Activated naive CD4-positive, alpha-beta T cell treated with anti-CD3 and anti-CD28 coated beads for 36 hours (primary cell): ENCODE measurements at regions not wholly inside any gene's neighbourhood (a gene's known extent, or its start where the extent isn't known, plus 50 kb on each side); places are given as distances from the start of the nearest gene placed in this dataset.

ENCODE experiments used
- CTCF ChIA-PET: fragments of 350-600 bp; sonication (Branson Sonifier 250); formaldehyde crosslinking; loops from one replicate; lab custom pipeline; 2021; ENCODE audit warnings: antibody characterized with exemption; lab: Charles Lee
- DNase-seq: peaks from one replicate; pipeline ENCODE4 v3.0.0-alpha.2; 2020
- H3K27ac Mint-ChIP-seq: one replicate; pipeline ENCODE4 v1.8.0; 2021; ENCODE audit warnings: mild to moderate bottlenecking, mixed read lengths
- H3K27me3 Mint-ChIP-seq: one replicate; pipeline ENCODE4 v1.8.0; 2021; ENCODE audit warnings: low read depth, mixed read lengths
- H3K36me3 Mint-ChIP-seq: one replicate; pipeline ENCODE4 v1.8.0; 2021; ENCODE audit warnings: low read depth, mixed read lengths
- H3K4me1 Mint-ChIP-seq: one replicate; pipeline ENCODE4 v1.8.0; 2021; ENCODE audit warnings: low read depth, mixed read lengths
- H3K4me3 Mint-ChIP-seq: one replicate; pipeline ENCODE4 v1.8.0; 2021; ENCODE audit warnings: mild to moderate bottlenecking, moderate library complexity, mixed read lengths
- H3K9me3 Mint-ChIP-seq: one replicate; pipeline ENCODE4 v1.8.0; 2021; ENCODE audit warnings: mixed read lengths
- intact Hi-C: fragments of 100-400 bp; cut with micrococcal nuclease; formaldehyde crosslinking; loops from one replicate; pipeline ENCODE4 v1.15.1; 2023

- CTCF ChIA-PET, result no interaction called here
- DNase-seq, result no peak
- H3K4me3 Mint-ChIP-seq, result no peak overlapping the region
- intact Hi-C loops, result no loop called here
- no peaks in the 10 kb centered on the region for H3K4me1 Mint-ChIP-seq
- no peak overlapping the region for H3K27ac Mint-ChIP-seq
- H3K9me3 Mint-ChIP-seq, result peaks cover 2% of the 10 kb centered on the region
- no peaks in the 10 kb centered on the region for H3K27me3 Mint-ChIP-seq
- no peaks in the 10 kb centered on the region for H3K36me3 Mint-ChIP-seq
These were observed 460.0 kb downstream of the KCNH5 start for GRCh38 chr14:62585247-62585646.

GRCh38 chr14:62592877-62593276 is 452.4 kb downstream of the KCNH5 start:
- intact Hi-C loops, result no loop called here
- DNase-seq, result no peak
- H3K4me1 Mint-ChIP-seq, result no peaks in the 10 kb centered on the region
- no peak overlapping the region for H3K4me3 Mint-ChIP-seq
- no peaks in the 10 kb centered on the region for H3K36me3 Mint-ChIP-seq
- peaks cover 5% of the 10 kb centered on the region for H3K9me3 Mint-ChIP-seq
- CTCF ChIA-PET, result no interaction called here
- no peaks in the 10 kb centered on the region for H3K27me3 Mint-ChIP-seq
- no peak overlapping the region for H3K27ac Mint-ChIP-seq

- CTCF ChIA-PET, result no interaction called here
These were observed 448.1 kb downstream of the KCNH5 start for GRCh38 chr14:62597143-62597542.

DNA sequence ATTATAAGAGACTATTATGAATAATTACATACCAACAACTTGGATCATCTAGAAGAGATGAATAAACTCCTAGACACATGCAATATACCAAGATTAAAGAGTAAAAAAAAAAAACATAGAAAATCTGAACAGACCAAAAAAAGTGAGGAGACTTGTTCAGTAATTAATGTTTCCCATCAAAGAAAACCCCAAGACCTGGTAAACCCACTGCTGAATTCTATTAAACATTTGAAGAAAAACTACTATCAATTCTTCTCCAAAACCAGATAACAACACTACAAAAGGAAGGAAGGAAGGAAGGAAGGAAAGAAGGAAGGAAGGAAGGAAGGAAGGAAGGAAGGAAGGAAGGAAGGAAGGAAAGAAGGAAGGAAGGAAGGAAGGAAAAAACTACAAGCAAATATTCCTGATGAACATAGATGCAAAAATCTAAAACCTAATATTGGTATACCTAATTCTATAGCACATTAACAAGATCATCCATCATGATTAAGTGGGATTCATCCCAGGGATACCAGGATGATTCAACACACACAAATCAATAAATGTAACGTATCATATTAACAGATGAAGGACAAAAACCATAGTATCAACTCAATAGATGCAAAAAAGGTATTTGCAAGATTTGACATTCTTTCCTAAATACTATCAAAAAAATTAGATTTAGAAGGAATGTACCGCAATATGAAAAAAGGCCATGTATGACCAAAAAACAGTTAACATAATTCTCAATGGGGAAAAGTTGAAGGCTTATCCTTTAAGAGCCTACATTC is 445.5 kb downstream of the KCNH5 start:
- CTCF ChIA-PET, result no interaction called here
- Mint-ChIP-seq H3K4me1 (no peaks in the 10 kb centered on the region), H3K27ac (no peak overlapping the region), H3K36me3 (no peaks in the 10 kb centered on the region), H3K9me3 (peaks cover 10% of the 10 kb centered on the region), H3K4me3 (no peak overlapping the region), H3K27me3 (no peaks in the 10 kb centered on the region)
- DNase-seq, result no peak
- intact Hi-C loops, result no loop called here

More at GRCh38 chr14:62597143-62597542, 448.1 kb downstream of the KCNH5 start:
- no peaks in the 10 kb centered on the region for H3K4me1 Mint-ChIP-seq
- no peak overlapping the region for H3K27ac Mint-ChIP-seq
- intact Hi-C loops, result no loop called here
- H3K4me3 Mint-ChIP-seq, result no peak overlapping the region
- peaks cover 10% of the 10 kb centered on the region for H3K9me3 Mint-ChIP-seq
- no peak for DNase-seq
- no peaks in the 10 kb centered on the region for H3K27me3 Mint-ChIP-seq
- no peaks in the 10 kb centered on the region for H3K36me3 Mint-ChIP-seq

DNA sequence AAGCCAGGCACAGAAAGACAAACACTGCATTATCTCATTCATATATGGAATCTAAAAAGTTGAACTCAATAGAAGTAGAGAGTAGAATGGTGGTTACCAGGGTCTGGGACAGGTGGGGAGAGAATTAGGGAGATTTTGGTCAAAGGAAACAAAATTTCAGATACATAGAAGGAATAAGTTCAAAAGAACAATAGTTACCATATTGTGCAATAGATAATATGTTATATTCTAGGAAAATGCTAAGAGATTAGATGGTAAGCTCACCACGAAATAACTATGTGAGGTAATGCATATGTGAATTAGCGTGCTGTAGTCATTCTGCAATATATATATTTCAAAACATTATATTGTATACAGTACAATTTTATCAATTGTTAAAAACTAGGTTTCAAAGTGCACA is 442.5 kb downstream of the KCNH5 start:
- no peak overlapping the region for H3K27ac Mint-ChIP-seq
- DNase-seq, result no peak
- no peaks in the 10 kb centered on the region for H3K36me3 Mint-ChIP-seq
- H3K9me3 Mint-ChIP-seq, result peaks cover 7% of the 10 kb centered on the region
- no peaks in the 10 kb centered on the region for H3K4me1 Mint-ChIP-seq
- H3K27me3 Mint-ChIP-seq, result no peaks in the 10 kb centered on the region
- CTCF ChIA-PET, result no interaction called here
- no peak overlapping the region for H3K4me3 Mint-ChIP-seq
- intact Hi-C loops, result no loop called here

- Mint-ChIP-seq H3K27ac (no peak overlapping the region), H3K4me3 (no peak overlapping the region), H3K27me3 (no peaks in the 10 kb centered on the region), H3K9me3 (peaks cover 3% of the 10 kb centered on the region), H3K36me3 (no peaks in the 10 kb centered on the region), H3K4me1 (no peaks in the 10 kb centered on the region)
- intact Hi-C loops, result no loop called here
- CTCF ChIA-PET, result no interaction called here
- no peak for DNase-seq
These were observed 440.7 kb downstream of the KCNH5 start for GRCh38 chr14:62604524-62604923.

- intact Hi-C loops, result no loop called here
- H3K27me3 Mint-ChIP-seq, result no peaks in the 10 kb centered on the region
These were observed 431.1 kb downstream of the KCNH5 start for GRCh38 chr14:62614122-62614521.

GRCh38 chr14:62616668-62617067 is 428.6 kb downstream of the KCNH5 start:
- intact Hi-C loops, result no loop called here
- no peak for DNase-seq
- Mint-ChIP-seq H3K4me3 (no peak overlapping the region), H3K9me3 (no peaks in the 10 kb centered on the region), H3K27ac (no peak overlapping the region), H3K27me3 (no peaks in the 10 kb centered on the region), H3K4me1 (no peaks in the 10 kb centered on the region), H3K36me3 (no peaks in the 10 kb centered on the region)
- CTCF ChIA-PET, result no interaction called here

More at GRCh38 chr14:62614122-62614521, 431.1 kb downstream of the KCNH5 start:
- H3K4me3 Mint-ChIP-seq, result no peak overlapping the region
- H3K9me3 Mint-ChIP-seq, result peaks cover 2% of the 10 kb centered on the region
- H3K36me3 Mint-ChIP-seq, result no peaks in the 10 kb centered on the region
- no peak overlapping the region for H3K27ac Mint-ChIP-seq
- no peak for DNase-seq
- CTCF ChIA-PET, result no interaction called here
- no peaks in the 10 kb centered on the region for H3K4me1 Mint-ChIP-seq

GRCh38 chr14:62626416-62626815 is 418.8 kb downstream of the KCNH5 start:
- DNase-seq, result no peak
- H3K27ac Mint-ChIP-seq, result no peak overlapping the region
- peaks cover 1% of the 10 kb centered on the region for H3K9me3 Mint-ChIP-seq
- CTCF ChIA-PET, result no interaction called here
- H3K27me3 Mint-ChIP-seq, result no peaks in the 10 kb centered on the region
- no peak overlapping the region for H3K4me3 Mint-ChIP-seq
- no peaks in the 10 kb centered on the region for H3K36me3 Mint-ChIP-seq
- H3K4me1 Mint-ChIP-seq, result no peaks in the 10 kb centered on the region
- intact Hi-C loops, result no loop called here

DNA sequence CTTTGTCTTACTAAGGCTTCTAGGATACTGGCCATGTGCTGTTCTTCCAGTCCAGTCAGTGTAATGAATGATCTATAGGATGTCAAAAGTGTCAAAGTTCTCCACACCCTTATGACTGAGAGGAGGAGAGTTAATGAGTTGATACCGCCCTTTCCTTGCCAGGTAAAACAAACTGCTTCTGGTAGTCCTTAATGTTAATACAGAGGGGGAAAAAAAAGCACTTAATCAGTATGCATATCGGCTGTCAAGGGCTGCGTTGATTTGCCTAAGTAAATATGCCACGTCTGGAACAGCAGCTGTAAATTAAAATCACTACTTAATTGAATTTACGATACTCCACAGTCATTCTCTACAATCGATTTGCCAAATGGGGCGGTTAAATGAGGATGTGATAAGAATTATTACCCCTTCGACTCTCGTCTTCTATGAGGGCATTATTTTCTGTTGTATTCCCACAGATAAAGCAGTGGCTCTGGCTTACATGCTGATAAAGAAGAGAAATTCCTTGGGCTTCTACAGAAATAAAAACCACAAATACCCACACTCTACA is 416.0 kb downstream of the KCNH5 start:
- no peak overlapping the region for H3K4me3 Mint-ChIP-seq
- no peaks in the 10 kb centered on the region for H3K9me3 Mint-ChIP-seq

DNA sequence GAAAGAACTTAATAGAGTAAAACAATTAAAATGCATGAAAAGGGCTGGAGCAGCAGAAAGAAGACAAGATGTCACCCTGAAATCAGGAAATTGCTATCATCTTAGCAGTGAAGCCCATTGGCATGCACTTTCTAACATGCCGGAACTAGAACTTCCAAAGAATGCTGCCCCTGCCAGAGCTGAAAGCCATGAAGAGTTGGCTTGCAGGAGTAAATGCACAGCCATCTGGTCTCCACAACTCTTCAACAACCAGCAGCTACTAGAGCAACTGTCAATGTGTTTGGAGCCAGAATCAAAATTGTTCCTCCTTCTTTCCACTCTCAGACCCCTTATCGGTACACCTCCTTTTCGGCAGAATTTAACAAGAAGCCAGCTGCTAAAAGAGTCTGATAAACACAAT is 414.1 kb downstream of the KCNH5 start:
- Mint-ChIP-seq H3K27me3 (no peaks in the 10 kb centered on the region), H3K4me1 (no peaks in the 10 kb centered on the region), H3K4me3 (no peak overlapping the region), H3K36me3 (no peaks in the 10 kb centered on the region), H3K9me3 (no peaks in the 10 kb centered on the region), H3K27ac (no peak overlapping the region)
- intact Hi-C loops, result no loop called here
- DNase-seq, result no peak
- CTCF ChIA-PET, result no interaction called here

More for the DNA sequence above, 416.0 kb downstream of the KCNH5 start:
- Mint-ChIP-seq H3K27me3 (no peaks in the 10 kb centered on the region), H3K27ac (no peak overlapping the region), H3K4me1 (no peaks in the 10 kb centered on the region), H3K36me3 (no peaks in the 10 kb centered on the region)
- CTCF ChIA-PET, result no interaction called here
- DNase-seq, result no peak
- intact Hi-C loops, result no loop called here

DNA sequence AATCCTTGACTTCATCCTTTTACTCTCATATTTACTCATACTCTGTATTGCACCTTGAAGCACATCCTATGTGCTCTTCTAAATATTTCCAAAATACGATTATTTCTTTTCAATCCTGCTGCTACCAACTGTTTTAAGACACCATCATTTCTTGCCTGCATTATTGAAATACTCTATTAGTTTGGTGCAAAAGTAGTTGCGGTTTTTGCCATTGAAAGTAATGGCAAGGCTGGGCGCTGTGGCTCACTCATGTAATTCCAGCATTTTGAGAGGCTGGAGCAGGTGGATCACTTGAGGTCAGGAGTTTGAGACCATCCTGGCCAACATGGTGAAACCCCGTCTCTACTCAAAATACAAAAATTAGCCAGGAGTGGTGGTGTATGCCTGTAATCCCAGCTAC is 412.5 kb downstream of the KCNH5 start:
- Mint-ChIP-seq H3K4me1 (no peaks in the 10 kb centered on the region), H3K9me3 (no peaks in the 10 kb centered on the region), H3K4me3 (no peak overlapping the region), H3K36me3 (no peaks in the 10 kb centered on the region), H3K27me3 (no peaks in the 10 kb centered on the region), H3K27ac (no peak overlapping the region)
- intact Hi-C loops, result no loop called here
- CTCF ChIA-PET, result no interaction called here
- DNase-seq, result no peak

- Mint-ChIP-seq H3K27me3 (no peaks in the 10 kb centered on the region), H3K4me1 (no peaks in the 10 kb centered on the region), H3K27ac (no peak overlapping the region), H3K36me3 (no peaks in the 10 kb centered on the region), H3K4me3 (no peak overlapping the region), H3K9me3 (no peaks in the 10 kb centered on the region)
- intact Hi-C loops, result no loop called here
- CTCF ChIA-PET, result no interaction called here
- no peak for DNase-seq
These were observed 399.6 kb downstream of the KCNH5 start for GRCh38 chr14:62645649-62646048.
